ENCODE measurements at regions not wholly inside any gene's neighbourhood (a gene's known extent, or its start where the extent isn't known, plus 50 kb on each side); places are given as distances from the start of the nearest gene placed in this dataset.
"Not testable (repeated sequence)": the region's sequence is repeated elsewhere in the genome, so short reads cannot be mapped to it uniquely, and the experiment has no call there.

DNA sequence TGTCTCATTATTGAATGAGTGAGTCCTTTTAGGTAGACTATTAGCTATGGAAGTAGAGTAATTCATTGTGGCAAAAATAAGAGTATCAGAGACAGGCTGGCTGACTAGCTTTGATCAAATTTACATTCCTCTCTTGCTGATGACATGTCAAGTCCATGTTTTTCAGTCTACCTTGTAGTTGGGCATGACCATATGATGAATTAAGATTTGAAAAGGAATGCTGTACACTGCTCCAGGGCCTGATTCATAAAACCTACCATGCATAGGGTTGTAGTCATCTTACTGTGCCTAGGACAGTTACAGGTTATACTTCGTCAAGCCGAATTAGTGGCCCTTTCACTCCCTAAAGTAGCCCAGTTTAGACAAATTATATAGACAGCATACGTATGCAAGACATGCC is 545.7 kb upstream of the MIS18BP1 start:
- H3K4me3 Mint-ChIP-seq, result no peak overlapping the region
- H3K4me1 ChIP-seq (ENCODE audit: control insufficient read depth, insufficient read depth, low read length), result no peaks in the 10 kb centered on the region
- intact Hi-C loops (cut with micrococcal nuclease), result no loop called here
- no peaks in the 10 kb centered on the region for H3K4me1 Mint-ChIP-seq
- no peak overlapping the region for H3K4me3 ChIP-seq (ENCODE audit: low read length)
- 86% methylated on average over 3 of the region's 3 CpGs for WGBS (ENCODE audit: insufficient coverage)
- H3K9me3 Mint-ChIP-seq, result peaks cover 7 to 12% of the 10 kb centered on the region in 2 donors
- H3K9me3 ChIP-seq (ENCODE audit: control insufficient read depth, insufficient read depth, low read length), result peaks cover 5% of the 10 kb centered on the region
- DNase-seq (no peak), ATAC-seq (no peak)
- no peaks in the 10 kb centered on the region for H3K36me3 ChIP-seq (ENCODE audit: control insufficient read depth, insufficient read depth, low read length)
- H3K27ac ChIP-seq (ENCODE audit: low read length), result no peak overlapping the region
- H3K27me3 ChIP-seq (ENCODE audit: control insufficient read depth, insufficient read depth, low read length), result no peaks in the 10 kb centered on the region
- H3K27me3 Mint-ChIP-seq (ENCODE audit: low read depth in 2 of 2), result no peaks in the 10 kb centered on the region
- TF ChIP-seq, protein P1, sequence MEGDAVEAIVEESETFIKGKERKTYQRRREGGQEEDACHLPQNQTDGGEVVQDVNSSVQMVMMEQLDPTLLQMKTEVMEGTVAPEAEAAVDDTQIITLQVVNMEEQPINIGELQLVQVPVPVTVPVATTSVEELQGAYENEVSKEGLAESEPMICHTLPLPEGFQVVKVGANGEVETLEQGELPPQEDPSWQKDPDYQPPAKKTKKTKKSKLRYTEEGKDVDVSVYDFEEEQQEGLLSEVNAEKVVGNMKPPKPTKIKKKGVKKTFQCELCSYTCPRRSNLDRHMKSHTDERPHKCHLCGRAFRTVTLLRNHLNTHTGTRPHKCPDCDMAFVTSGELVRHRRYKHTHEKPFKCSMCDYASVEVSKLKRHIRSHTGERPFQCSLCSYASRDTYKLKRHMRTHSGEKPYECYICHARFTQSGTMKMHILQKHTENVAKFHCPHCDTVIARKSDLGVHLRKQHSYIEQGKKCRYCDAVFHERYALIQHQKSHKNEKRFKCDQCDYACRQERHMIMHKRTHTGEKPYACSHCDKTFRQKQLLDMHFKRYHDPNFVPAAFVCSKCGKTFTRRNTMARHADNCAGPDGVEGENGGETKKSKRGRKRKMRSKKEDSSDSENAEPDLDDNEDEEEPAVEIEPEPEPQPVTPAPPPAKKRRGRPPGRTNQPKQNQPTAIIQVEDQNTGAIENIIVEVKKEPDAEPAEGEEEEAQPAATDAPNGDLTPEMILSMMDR (IDR thresholded peaks at IDR 0.05), result no peak
- no peaks in the 10 kb centered on the region for H3K36me3 Mint-ChIP-seq
- no peak overlapping the region for H3K27ac Mint-ChIP-seq

DNA sequence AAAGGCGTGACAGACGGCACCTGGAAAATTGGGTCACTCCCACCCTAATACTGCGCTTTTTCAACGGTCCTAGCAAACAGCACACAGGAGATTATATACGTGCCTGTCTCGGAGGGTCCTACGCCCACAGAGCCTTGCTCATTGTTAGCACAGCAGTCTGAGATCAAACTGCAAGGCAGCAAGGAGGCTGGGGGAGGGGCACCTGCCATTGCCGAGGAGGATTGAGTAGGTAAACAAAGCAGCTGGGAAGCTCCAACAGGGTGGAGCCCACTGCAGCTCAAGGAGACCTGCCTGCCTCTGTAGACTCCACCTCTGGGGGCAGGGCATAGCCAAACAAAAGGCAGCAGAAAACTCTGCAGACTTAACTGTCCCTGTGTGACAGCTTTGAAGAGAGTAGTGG is 543.0 kb upstream of the MIS18BP1 start:
- H3K27me3 Mint-ChIP-seq (ENCODE audit: low read depth in 2 of 2); H3K36me3 Mint-ChIP-seq; intact Hi-C loops (cut with micrococcal nuclease); H3K27ac Mint-ChIP-seq; ATAC-seq; H3K27ac ChIP-seq (ENCODE audit: low read length); H3K36me3 ChIP-seq (ENCODE audit: control insufficient read depth, insufficient read depth, low read length); H3K4me1 ChIP-seq (ENCODE audit: control insufficient read depth, insufficient read depth, low read length); H3K27me3 ChIP-seq (ENCODE audit: control insufficient read depth, insufficient read depth, low read length); H3K9me3 ChIP-seq (ENCODE audit: control insufficient read depth, insufficient read depth, low read length); H3K4me3 ChIP-seq (ENCODE audit: low read length); DNase-seq; H3K4me3 Mint-ChIP-seq; H3K4me1 Mint-ChIP-seq: not testable (repeated sequence)
- 83% methylated on average over 8 of the region's 8 CpGs for WGBS (ENCODE audit: insufficient coverage)
- H3K9me3 Mint-ChIP-seq, result peaks cover 4 to 15% of the 10 kb centered on the region in 2 donors

DNA sequence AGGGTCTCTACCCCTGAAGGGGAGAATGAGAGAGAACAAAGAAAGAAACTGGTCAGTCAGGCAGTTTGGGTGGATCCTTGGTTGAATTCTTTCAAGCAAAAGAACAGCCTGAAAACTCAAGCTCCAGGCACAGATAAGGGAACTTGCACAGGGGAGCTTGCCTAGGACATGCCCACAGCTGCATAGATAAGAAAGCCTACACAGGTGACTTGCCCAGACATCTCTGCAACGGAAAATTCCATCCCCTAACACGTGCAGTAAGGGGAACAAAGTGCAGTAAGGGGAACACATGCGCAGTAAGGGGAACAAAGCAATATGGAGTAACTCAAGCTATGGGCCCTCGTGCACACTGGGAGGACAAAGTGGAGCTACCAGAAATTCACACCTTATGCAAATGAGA is 540.1 kb upstream of the MIS18BP1 start:
- 89% methylated on average over 4 of the region's 4 CpGs for WGBS (ENCODE audit: insufficient coverage)
- no peak overlapping the region for H3K4me3 ChIP-seq (ENCODE audit: low read length)
- no peaks in the 10 kb centered on the region for H3K27me3 ChIP-seq (ENCODE audit: control insufficient read depth, insufficient read depth, low read length)
- peaks cover 5% of the 10 kb centered on the region for H3K9me3 ChIP-seq (ENCODE audit: control insufficient read depth, insufficient read depth, low read length)
- H3K4me3 Mint-ChIP-seq, result no peak overlapping the region
- peaks cover 4 to 18% of the 10 kb centered on the region in 2 donors for H3K9me3 Mint-ChIP-seq
- ATAC-seq (no peak), DNase-seq (no peak)
- no peak overlapping the region for H3K27ac ChIP-seq (ENCODE audit: low read length)
- H3K27me3 Mint-ChIP-seq (ENCODE audit: low read depth in 2 of 2), result no peaks in the 10 kb centered on the region
- no peaks in the 10 kb centered on the region for H3K36me3 ChIP-seq (ENCODE audit: control insufficient read depth, insufficient read depth, low read length)
- TF ChIP-seq, protein P1 (IDR thresholded peaks at IDR 0.05), result no peak
- H3K36me3 Mint-ChIP-seq, result no peaks in the 10 kb centered on the region
- no peak overlapping the region for H3K27ac Mint-ChIP-seq
- H3K4me1 Mint-ChIP-seq, result no peaks in the 10 kb centered on the region
- no peaks in the 10 kb centered on the region for H3K4me1 ChIP-seq (ENCODE audit: control insufficient read depth, insufficient read depth, low read length)
- intact Hi-C loops (cut with micrococcal nuclease), result no loop called here

DNA sequence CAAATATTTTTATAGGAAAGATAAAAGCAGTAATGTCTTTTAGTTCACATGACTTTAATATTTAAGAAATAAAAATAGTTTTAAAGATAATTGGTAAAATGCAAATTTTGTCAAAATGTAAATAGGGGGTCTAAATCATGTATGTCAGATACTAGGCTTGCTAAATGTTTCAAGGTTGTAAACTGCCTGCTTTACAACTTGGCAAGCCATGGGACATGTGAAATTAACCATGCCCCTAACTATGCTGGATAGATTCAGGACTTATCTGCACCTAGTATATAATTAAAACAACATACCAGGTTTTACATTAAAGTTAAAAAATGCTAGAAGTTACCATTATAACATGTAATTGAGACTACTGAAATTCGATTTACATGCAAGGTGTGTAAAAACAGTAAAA is 537.3 kb upstream of the MIS18BP1 start:
- Mint-ChIP-seq H3K4me1 (no peaks in the 10 kb centered on the region), H3K4me3 (no peak overlapping the region), H3K9me3 (peaks cover 6 to 25% of the 10 kb centered on the region in 2 donors), H3K27me3 (ENCODE audit: low read depth in 2 of 2) (no peaks in the 10 kb centered on the region), H3K27ac (no peak overlapping the region), H3K36me3 (peaks cover 9% of the 10 kb centered on the region)
- DNase-seq (no peak), ATAC-seq (no peak)
- TF ChIP-seq, protein P1 (IDR thresholded peaks at IDR 0.05), result no peak
- intact Hi-C loops (cut with micrococcal nuclease), result no loop called here
- Histone ChIP-seq H3K27me3 (ENCODE audit: control insufficient read depth, insufficient read depth, low read length) (no peaks in the 10 kb centered on the region), H3K27ac (ENCODE audit: low read length) (no peak overlapping the region), H3K36me3 (ENCODE audit: control insufficient read depth, insufficient read depth, low read length) (no peaks in the 10 kb centered on the region), H3K9me3 (ENCODE audit: control insufficient read depth, insufficient read depth, low read length) (peaks cover 7% of the 10 kb centered on the region), H3K4me3 (ENCODE audit: low read length) (no peak overlapping the region), H3K4me1 (ENCODE audit: control insufficient read depth, insufficient read depth, low read length) (no peaks in the 10 kb centered on the region)
- WGBS (ENCODE audit: insufficient coverage), result 67% methylated on average over 1 of the region's 1 CpG
